Breast epithelium (tissue), 4 donors: ENCODE measurements at regions not wholly inside any gene's neighbourhood (a gene's known extent, or its start where the extent isn't known, plus 50 kb on each side); places are given as distances from the start of the nearest gene placed in this dataset.

Experiments used
- DNase-seq, 2 donors: peaks; one replicate each; pipeline ENCODE4 v3.0.0-alpha.2; 2019; ENCODE audit warnings: low spot score in 2 of 2
- H3K27ac ChIP-seq, 2 donors: fragments of 200-600 bp; sonication (generic) in 1 of 2; one replicate each; pipeline ENCODE4 v1.5.1; 2016 to 2019; ENCODE audit warnings: mild to moderate bottlenecking in 1 of 2
- H3K27me3 ChIP-seq, 2 donors: fragments of 200-600 bp; sonication (generic) in 1 of 2; one replicate each; pipeline versions ENCODE4 v1.5.1 to v1.6.0; 2017 to 2019; ENCODE audit warnings: control low read depth in 1 of 2, mild to moderate bottlenecking in 1 of 2
- H3K36me3 ChIP-seq: fragments of 200-600 bp; one replicate; pipeline ENCODE4 v1.5.1; 2019
- H3K4me1 ChIP-seq, 2 donors: fragments of 200-600 bp; sonication (generic); one replicate each; pipeline ENCODE4 v1.5.1; 2016 to 2019; ENCODE audit warnings: control low read depth in 1 of 2
- H3K4me3 ChIP-seq, 3 donors: fragments of 200-600 bp; sonication (generic); 1 replicate in 2 of 3; 2 replicates in 1 of 3; pipeline ENCODE4 v1.5.1; 2016 to 2019; ENCODE audit warnings: mild to moderate bottlenecking in 3 of 3, moderate library complexity in 2 of 3
- H3K9me3 ChIP-seq, 2 donors: fragments of 200-600 bp; sonication (generic) in 1 of 2; one replicate each; pipeline ENCODE4 v1.5.1; 2016 to 2019; ENCODE audit warnings: control low read depth in 1 of 2
- POLR2A ChIP-seq: fragments of 450-650 bp; IDR thresholded peaks from one replicate; pipeline ENCODE4 v1.6.1; 2016; ENCODE audit warnings: antibody characterized with exemption, mild to moderate bottlenecking, moderate library complexity
- POLR2AphosphoS5 ChIP-seq, 3 donors: sonication (generic); formaldehyde crosslinking; IDR thresholded peaks; one replicate each; pipeline ENCODE4 v1.6.1; 2017; ENCODE audit warnings: antibody characterized with exemption in 3 of 3
- intact Hi-C: fragments of 100-400 bp; cut with DNase I; formaldehyde crosslinking; loops from one replicate; pipeline ENCODE4 v1.15.1; 2023; ENCODE audit warnings: low total_unique reads
- TF ChIP-seq, protein P1 (sequence below), 3 donors: fragments of 450-650 bp; IDR thresholded peaks; one replicate each; pipeline ENCODE4 v1.5.1; 2016 to 2017; ENCODE audit warnings: antibody characterized with exemption in 3 of 3, mild to moderate bottlenecking in 3 of 3, moderate library complexity in 3 of 3

DNA sequence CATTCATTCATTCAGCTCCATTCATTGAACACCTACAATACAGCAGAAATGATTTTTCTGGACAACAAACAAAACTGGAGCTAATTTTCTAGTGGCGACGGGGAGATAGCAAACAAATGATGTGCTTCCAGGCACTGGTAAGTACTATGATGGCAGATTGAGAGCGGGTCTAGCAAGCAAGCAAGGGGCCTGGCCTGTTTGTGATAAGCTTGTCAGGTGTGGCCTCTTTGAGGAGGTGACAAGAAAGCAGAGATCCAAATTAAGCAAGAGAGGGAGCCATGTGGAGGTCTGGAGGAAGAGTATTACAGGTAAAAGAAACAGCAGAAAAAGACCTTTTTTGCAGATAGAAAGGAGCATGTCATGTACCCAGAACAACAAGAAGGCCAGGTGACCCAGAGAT is 216.1 kb upstream of the CPHXL start:
- no peak for DNase-seq
- intact Hi-C loops: no loop called here
- Histone ChIP-seq H3K27ac (no peak overlapping the region), H3K27me3 (peaks cover 0 to 6% of the 10 kb centered on the region in 2 donors), H3K4me1 (no peaks in the 10 kb centered on the region), H3K36me3 (no peaks in the 10 kb centered on the region), H3K9me3 (no peaks in the 10 kb centered on the region), H3K4me3 (no peak overlapping the region)
- TF ChIP-seq, protein P1, sequence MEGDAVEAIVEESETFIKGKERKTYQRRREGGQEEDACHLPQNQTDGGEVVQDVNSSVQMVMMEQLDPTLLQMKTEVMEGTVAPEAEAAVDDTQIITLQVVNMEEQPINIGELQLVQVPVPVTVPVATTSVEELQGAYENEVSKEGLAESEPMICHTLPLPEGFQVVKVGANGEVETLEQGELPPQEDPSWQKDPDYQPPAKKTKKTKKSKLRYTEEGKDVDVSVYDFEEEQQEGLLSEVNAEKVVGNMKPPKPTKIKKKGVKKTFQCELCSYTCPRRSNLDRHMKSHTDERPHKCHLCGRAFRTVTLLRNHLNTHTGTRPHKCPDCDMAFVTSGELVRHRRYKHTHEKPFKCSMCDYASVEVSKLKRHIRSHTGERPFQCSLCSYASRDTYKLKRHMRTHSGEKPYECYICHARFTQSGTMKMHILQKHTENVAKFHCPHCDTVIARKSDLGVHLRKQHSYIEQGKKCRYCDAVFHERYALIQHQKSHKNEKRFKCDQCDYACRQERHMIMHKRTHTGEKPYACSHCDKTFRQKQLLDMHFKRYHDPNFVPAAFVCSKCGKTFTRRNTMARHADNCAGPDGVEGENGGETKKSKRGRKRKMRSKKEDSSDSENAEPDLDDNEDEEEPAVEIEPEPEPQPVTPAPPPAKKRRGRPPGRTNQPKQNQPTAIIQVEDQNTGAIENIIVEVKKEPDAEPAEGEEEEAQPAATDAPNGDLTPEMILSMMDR (IDR thresholded peaks at IDR 0.05): no peak
- TF ChIP-seq POLR2AphosphoS5 (IDR thresholded peaks at IDR 0.05) (no peak), POLR2A (no peak)

DNA sequence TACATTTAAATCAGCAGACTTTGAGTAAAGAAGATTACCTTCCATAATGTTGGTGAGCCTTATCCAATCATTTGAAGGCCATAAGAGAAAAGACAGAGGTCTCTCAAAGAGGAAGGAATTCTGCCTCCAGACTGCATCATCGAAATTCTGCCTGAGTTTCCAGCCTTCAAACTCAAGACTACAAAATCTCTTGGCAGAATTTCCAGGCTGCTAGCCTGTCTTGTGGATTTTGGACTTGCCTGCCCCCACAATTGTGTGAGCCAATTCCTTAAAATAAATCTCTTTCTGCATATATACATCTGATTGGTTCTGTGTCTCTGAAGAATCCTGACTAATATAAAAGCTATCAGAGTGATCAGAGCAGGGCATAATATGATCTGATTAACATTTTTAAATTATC is 216.6 kb upstream of the CPHXL start:
- TF ChIP-seq POLR2A: no peak
- TF ChIP-seq, protein P1 (IDR thresholded peaks at IDR 0.05): no peak
- TF ChIP-seq POLR2AphosphoS5 (IDR thresholded peaks at IDR 0.05): no peak
- intact Hi-C loops: no loop called here
- Histone ChIP-seq H3K27me3 (peaks cover 0 to 6% of the 10 kb centered on the region in 2 donors), H3K9me3 (no peaks in the 10 kb centered on the region), H3K4me3 (no peak overlapping the region), H3K27ac (no peak overlapping the region), H3K4me1 (no peaks in the 10 kb centered on the region), H3K36me3 (no peaks in the 10 kb centered on the region)
- DNase-seq: no peak

DNA sequence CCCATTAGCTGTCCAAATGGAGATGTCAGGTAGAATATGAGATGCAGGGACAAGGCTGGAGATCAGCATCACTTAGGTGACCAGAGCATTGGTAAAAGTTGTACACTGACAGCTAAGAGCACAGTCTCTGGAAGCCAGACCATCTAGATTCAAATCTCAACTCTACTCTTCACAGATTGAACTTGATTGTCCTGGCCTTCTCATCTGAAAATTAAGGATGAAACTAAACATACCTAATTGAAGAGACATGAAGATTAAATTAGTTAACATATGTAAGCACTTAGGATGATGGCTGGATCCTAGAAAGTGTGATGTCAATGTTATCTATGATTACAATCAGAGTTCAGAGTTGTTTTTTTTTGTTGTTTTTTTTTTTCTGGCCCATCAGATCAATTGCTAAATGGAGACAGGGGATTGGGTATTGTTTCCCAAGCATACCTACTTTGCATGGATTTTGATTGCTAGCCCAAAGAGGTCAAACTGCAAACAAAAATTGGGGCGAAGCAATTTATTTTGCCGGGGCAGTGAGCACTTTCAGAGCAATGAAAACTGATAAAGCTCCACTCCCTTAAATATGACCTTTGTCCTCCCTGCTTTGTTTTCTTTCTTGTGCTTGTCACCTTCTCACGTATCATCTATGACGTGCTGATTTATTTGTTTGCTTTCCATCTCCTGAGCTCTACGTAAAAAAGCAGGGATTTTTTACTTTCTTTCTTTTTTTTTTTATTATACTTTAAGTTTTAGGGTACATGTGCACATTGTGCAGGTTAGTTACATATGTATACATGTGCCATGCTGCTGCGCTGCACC is 217.6 kb upstream of the CPHXL start:
- no peaks in the 10 kb centered on the region for H3K9me3 ChIP-seq
- no peaks in the 10 kb centered on the region for H3K4me1 ChIP-seq
- H3K27ac ChIP-seq: no peak overlapping the region
- no peak for DNase-seq
- no peaks in the 10 kb centered on the region for H3K36me3 ChIP-seq
- intact Hi-C loops: no loop called here
- H3K27me3 ChIP-seq: peaks cover 0 to 4% of the 10 kb centered on the region in 2 donors
- TF ChIP-seq, protein P1 (IDR thresholded peaks at IDR 0.05): no peak
- TF ChIP-seq POLR2AphosphoS5 (IDR thresholded peaks at IDR 0.05): no peak
- TF ChIP-seq POLR2A: no peak
- H3K4me3 ChIP-seq: no peak overlapping the region

DNA sequence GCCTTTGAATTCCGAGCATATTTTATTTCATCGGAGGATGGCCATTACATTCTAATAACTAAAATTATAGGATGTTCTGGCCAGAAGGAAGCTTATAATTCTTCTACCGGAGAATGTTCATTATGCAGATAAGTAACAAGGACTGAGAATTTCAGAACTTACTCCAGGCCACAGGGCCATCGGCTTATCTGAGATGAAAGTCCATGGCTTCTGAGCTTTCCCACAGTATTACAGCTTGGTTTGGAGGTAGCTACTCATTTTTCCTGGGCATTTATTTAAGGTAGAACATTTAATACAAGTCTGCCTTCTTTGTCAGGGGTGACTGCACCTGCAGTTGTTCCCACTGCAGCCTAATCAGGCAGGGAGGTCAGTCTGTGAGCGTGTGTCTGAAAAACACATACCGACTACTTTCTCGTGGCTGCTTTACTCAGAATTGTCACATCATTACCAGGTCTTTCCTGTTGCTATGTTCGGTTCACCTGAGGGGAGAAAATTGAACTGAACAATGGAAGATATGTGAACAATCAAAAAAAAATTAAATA is 219.7 kb upstream of the CPHXL start:
- no peak for DNase-seq
- Histone ChIP-seq H3K36me3 (no peaks in the 10 kb centered on the region), H3K27me3 (no peaks in the 10 kb centered on the region), H3K27ac (no peak overlapping the region), H3K9me3 (no peaks in the 10 kb centered on the region), H3K4me1 (no peaks in the 10 kb centered on the region), H3K4me3 (no peak overlapping the region)
- TF ChIP-seq, protein P1 (IDR thresholded peaks at IDR 0.05): no peak
- intact Hi-C loops: no loop called here

DNA sequence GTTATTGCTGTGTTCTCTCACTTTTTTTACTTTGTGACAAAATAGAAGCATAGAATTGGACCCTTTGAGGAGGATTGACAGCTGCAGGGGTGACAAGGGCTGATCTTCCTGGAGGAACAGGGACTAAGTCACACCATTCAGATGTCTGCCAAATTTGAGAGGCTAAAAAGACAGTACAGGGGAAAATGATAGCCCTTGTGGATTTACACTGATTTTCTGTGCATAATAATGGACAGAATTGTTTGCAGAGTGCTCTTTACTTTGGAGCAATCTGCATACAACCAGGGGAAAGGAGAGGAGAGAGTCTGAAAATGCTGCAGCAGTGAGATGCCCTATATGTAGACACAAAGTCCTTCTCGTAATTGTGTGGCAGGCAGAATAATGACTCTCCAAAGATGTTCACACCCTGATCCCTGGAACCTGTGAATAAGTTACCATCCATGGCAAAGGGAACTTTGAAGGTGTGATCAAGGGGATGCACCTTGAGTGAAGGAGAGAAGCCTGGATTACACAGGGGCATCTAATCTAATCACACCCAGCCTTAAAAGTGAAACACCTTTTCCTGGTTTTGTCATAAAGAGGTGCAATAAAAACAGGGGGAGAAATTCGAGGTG is 221.4 kb upstream of the CPHXL start:
- intact Hi-C loops: no loop called here
- no peaks in the 10 kb centered on the region for H3K36me3 ChIP-seq
- H3K27ac ChIP-seq: no peak overlapping the region
- H3K4me3 ChIP-seq: no peak overlapping the region
- TF ChIP-seq POLR2AphosphoS5 (IDR thresholded peaks at IDR 0.05) (no peak), POLR2A (no peak)
- TF ChIP-seq, protein P1 (IDR thresholded peaks at IDR 0.05): no peak
- H3K4me1 ChIP-seq: no peaks in the 10 kb centered on the region
- no peaks in the 10 kb centered on the region for H3K9me3 ChIP-seq
- DNase-seq: no peak
- no peaks in the 10 kb centered on the region for H3K27me3 ChIP-seq
